GM10248 (cell line): ENCODE measurements at regions not wholly inside any gene's neighbourhood (a gene's known extent, or its start where the extent isn't known, plus 50 kb on each side); places are given as distances from the start of the nearest gene placed in this dataset.

ENCODE experiments used
- CTCF ChIA-PET: fragments of 300-600 bp; sonication (Branson Sonifier 250); formaldehyde crosslinking; extraction: SDS; loops from one replicate; lab custom pipeline; 2021; ENCODE audit warnings: antibody characterized with exemption; lab: Yijun Ruan, JAX
- POLR2A ChIA-PET: fragments of 350-650 bp; sonication (Branson Sonifier 250); formaldehyde crosslinking; extraction: SDS; loops from one replicate; lab custom pipeline; 2020; ENCODE audit warnings: antibody characterized with exemption; lab: Yijun Ruan, JAX
- DNase-seq: peaks from one replicate; pipeline ENCODE4 v3.0.0; 2012; ENCODE audit errors: extremely low spot score
- CTCF ChIP-seq: IDR thresholded peaks from 2 replicates; pipeline ENCODE4 v1.5.1; 2012; ENCODE audit warnings: mild to moderate bottlenecking, low read depth; ENCODE audit errors: extremely low read depth, missing control alignments, control extremely low read depth

GRCh38 chr4:37071576-37071975 lies 173.0 kb upstream of the NWD2 start:
- POLR2A ChIA-PET = no interaction called here

GRCh38 chr4:37073226-37073840 lies 171.2 kb upstream of the NWD2 start:
- CTCF ChIA-PET = interaction anchor here (0.9 to 1.5 kb wide), 2 partner anchors 12 to 21 kb away, joined by 3 to 4 read pairs; no protein-coding TSS in a partner anchor
- no peak for TF ChIP-seq CTCF
- DNase-seq = no peak
- POLR2A ChIA-PET = no interaction called here

More at GRCh38 chr4:37071576-37071975, 173.0 kb upstream of the NWD2 start:
- DNase-seq = no peak
- CTCF ChIA-PET = interaction anchor here (0.9 to 1.8 kb wide), 2 partner anchors 11 to 17 kb away, joined by 3 to 12 read pairs; no protein-coding TSS in a partner anchor
- no peak for TF ChIP-seq CTCF

- POLR2A ChIA-PET = no interaction called here
Observed at GRCh38 chr4:37082912-37083311, 161.6 kb upstream of the NWD2 start.

GRCh38 chr4:37095925-37096324 lies 148.6 kb upstream of the NWD2 start:
- CTCF ChIA-PET = no interaction called here

More at GRCh38 chr4:37082912-37083311, 161.6 kb upstream of the NWD2 start:
- DNase-seq = no peak
- CTCF ChIA-PET = no interaction called here
- TF ChIP-seq CTCF = no peak

GRCh38 chr4:37101182-37101581 lies 143.4 kb upstream of the NWD2 start:
- TF ChIP-seq CTCF = no peak
- ChIA-PET POLR2A (no interaction called here), CTCF (interaction anchor here (1.4 kb wide), 1 partner anchor 60 kb away, joined by 3 read pairs; no protein-coding TSS in a partner anchor)
- no peak for DNase-seq

More at GRCh38 chr4:37095925-37096324, 148.6 kb upstream of the NWD2 start:
- DNase-seq = no peak
- POLR2A ChIA-PET = no interaction called here
- TF ChIP-seq CTCF = no peak

GRCh38 chr4:37101686-37102085 lies 142.9 kb upstream of the NWD2 start:
- no peak for TF ChIP-seq CTCF
- DNase-seq = no peak
- CTCF ChIA-PET = interaction anchor here (1.4 kb wide), 1 partner anchor 60 kb away, joined by 3 read pairs; no protein-coding TSS in a partner anchor

More at GRCh38 chr4:37101686-37102085, 142.9 kb upstream of the NWD2 start:
- POLR2A ChIA-PET = no interaction called here
